ENCODE measurements at regions not wholly inside any gene's neighbourhood (a gene's known extent, or its start where the extent isn't known, plus 50 kb on each side); places are given as distances from the start of the nearest gene placed in this dataset.

GRCh38 chr10:28975891-28976531, 298.7 kb downstream of the BAMBI start:
- peak; percentile 90 for DNase-seq (ENCODE audit: low read depth, low spot score)
- no peak overlapping the region for H3K4me3 ChIP-seq (ENCODE audit: low read depth, low read length)
- TF ChIP-seq CTCF (IDR thresholded peaks at IDR 0.05; ENCODE audit: low read depth, low read length): no peak
- in situ Hi-C loops (cut with HindIII; ENCODE audit: low sequenced_read_pairs): no loop called here

GRCh38 chr10:28977518-28977917, 300.2 kb downstream of the BAMBI start:
- in situ Hi-C loops (cut with HindIII; ENCODE audit: low sequenced_read_pairs): no loop called here
- H3K4me3 ChIP-seq (ENCODE audit: low read depth, low read length): no peak overlapping the region
- no peak for TF ChIP-seq CTCF (IDR thresholded peaks at IDR 0.05; ENCODE audit: low read depth, low read length)
- DNase-seq (ENCODE audit: low read depth, low spot score): no peak

GRCh38 chr10:28980264-28980663, 302.9 kb downstream of the BAMBI start:
- no peak overlapping the region for H3K4me3 ChIP-seq (ENCODE audit: low read depth, low read length)
- in situ Hi-C loops (cut with HindIII; ENCODE audit: low sequenced_read_pairs): no loop called here
- no peak for DNase-seq (ENCODE audit: low read depth, low spot score)
- no peak for TF ChIP-seq CTCF (IDR thresholded peaks at IDR 0.05; ENCODE audit: low read depth, low read length)

GRCh38 chr10:28981007-28981406, 303.7 kb downstream of the BAMBI start:
- no peak for TF ChIP-seq CTCF (IDR thresholded peaks at IDR 0.05; ENCODE audit: low read depth, low read length)
- in situ Hi-C loops (cut with HindIII; ENCODE audit: low sequenced_read_pairs): no loop called here
- DNase-seq (ENCODE audit: low read depth, low spot score): no peak
- no peak overlapping the region for H3K4me3 ChIP-seq (ENCODE audit: low read depth, low read length)

GRCh38 chr10:28982974-28983373, 305.7 kb downstream of the BAMBI start:
- in situ Hi-C loops (cut with HindIII; ENCODE audit: low sequenced_read_pairs): no loop called here
- DNase-seq (ENCODE audit: low read depth, low spot score): no peak
- TF ChIP-seq CTCF (IDR thresholded peaks at IDR 0.05; ENCODE audit: low read depth, low read length): no peak
- H3K4me3 ChIP-seq (ENCODE audit: low read depth, low read length): no peak overlapping the region

GRCh38 chr10:28983799-28984198, 305.1 kb upstream of the LYZL1 start:
- no peak for DNase-seq (ENCODE audit: low read depth, low spot score)
- in situ Hi-C loops (cut with HindIII; ENCODE audit: low sequenced_read_pairs): no loop called here
- no peak for TF ChIP-seq CTCF (IDR thresholded peaks at IDR 0.05; ENCODE audit: low read depth, low read length)
- no peak overlapping the region for H3K4me3 ChIP-seq (ENCODE audit: low read depth, low read length)
